H1 (cell line): ENCODE measurements at regions not wholly inside any gene's neighbourhood (a gene's known extent, or its start where the extent isn't known, plus 50 kb on each side); places are given as distances from the start of the nearest gene placed in this dataset.

ENCODE experiments used
- CTCF ChIA-PET: fragments of 300-600 bp; sonication (Branson Sonifier 250); formaldehyde crosslinking; loops from one replicate; lab custom pipeline; 2021; ENCODE audit not compliant: partially characterized antibody; lab: Charles Lee
- POLR2A ChIA-PET: fragments of 300-600 bp; sonication (Branson Sonifier 250); formaldehyde crosslinking; loops from one replicate; lab custom pipeline; 2021; ENCODE audit warnings: inconsistent platforms; ENCODE audit not compliant: partially characterized antibody; lab: Charles Lee
- DNase-seq, 2 experiments: peaks; one replicate each; pipeline versions ENCODE4 v3.0.0 to v3.0.0-alpha.2; 2010 to 2022; ENCODE audit warnings: low spot score in 2 of 2, low read depth in 1 of 2, mixed read lengths in 1 of 2
- FAIRE-seq: peaks from 2 replicates; lab custom pipeline; 2011; peaks lifted over from hg19 to GRCh38; lab: Jason Lieb, UNC
- H2AFZ ChIP-seq: 2 replicates; pipeline ENCODE4 v1.8.1; 2012; ENCODE audit warnings: low read length, inconsistent platforms
- H2AK5ac ChIP-seq: 2 replicates; pipeline ENCODE4 v1.6.1; 2013; ENCODE audit warnings: low read depth, low read length
- H2BK120ac ChIP-seq: replicated peaks from 2 replicates; pipeline ENCODE3; 2013; ENCODE audit warnings: low read depth, low read length, inconsistent platforms
- H2BK12ac ChIP-seq: 2 replicates; pipeline ENCODE4 v1.6.1; 2013; ENCODE audit warnings: low read depth, low read length
- H2BK15ac ChIP-seq: 2 replicates; pipeline ENCODE4 v1.6.1; 2013; ENCODE audit warnings: low read length
- H2BK20ac ChIP-seq: 2 replicates; pipeline ENCODE4 v1.6.1; 2013; ENCODE audit warnings: low read length
- H2BK5ac ChIP-seq: 2 replicates; pipeline ENCODE4 v1.6.1; 2013; ENCODE audit warnings: low read depth, low read length
- H3K14ac ChIP-seq: 2 replicates; pipeline ENCODE4 v1.6.1; 2013; ENCODE audit warnings: inconsistent platforms; ENCODE audit not compliant: insufficient read length
- H3K18ac ChIP-seq: 2 replicates; pipeline ENCODE4 v1.6.1; 2013; ENCODE audit warnings: low read length; ENCODE audit errors: extremely low read depth
- H3K23ac ChIP-seq: 2 replicates; pipeline ENCODE4 v1.6.1; 2013; ENCODE audit warnings: inconsistent platforms; ENCODE audit not compliant: insufficient read length
- H3K23me2 ChIP-seq: 2 replicates; pipeline ENCODE4 v1.6.1; 2013; ENCODE audit warnings: low read depth, low read length
- H3K27ac ChIP-seq: 2 replicates; pipeline ENCODE4 v1.6.1; 2011; ENCODE audit warnings: low read depth, low read length, inconsistent platforms
- H3K27me3 ChIP-seq, 4 experiments: replicated peaks in 1 of 4; 1 replicate in 1 of 4; 2 replicates in 3 of 4; pipeline versions ENCODE4 v1.6.1 to v1.8.1; 2011 to 2013; ENCODE audit warnings: low read length in 3 of 4, mild to moderate bottlenecking in 3 of 4, inconsistent platforms in 2 of 4, mixed read lengths in 2 of 4, moderate library complexity in 1 of 4; ENCODE audit not compliant: control insufficient read depth in 3 of 4, insufficient read depth in 3 of 4; ENCODE audit errors: extremely low read depth in 1 of 4
- H3K36me3 ChIP-seq, 4 experiments: 2 replicates each; pipeline versions ENCODE4 v1.6.1 to v1.8.1; 2011 to 2013; ENCODE audit warnings: mild to moderate bottlenecking in 4 of 4, low read length in 3 of 4, moderate library complexity in 2 of 4, control low read depth in 1 of 4, inconsistent platforms in 1 of 4; ENCODE audit not compliant: insufficient read depth in 4 of 4, control insufficient read depth in 2 of 4
- H3K4ac ChIP-seq: replicated peaks from 2 replicates; pipeline ENCODE3; 2013; ENCODE audit warnings: low read length, low read depth, mixed read lengths, inconsistent platforms; ENCODE audit not compliant: insufficient read length
- H3K4me1 ChIP-seq, 4 experiments: replicated peaks in 1 of 4; 1 replicate in 1 of 4; 2 replicates in 3 of 4; pipeline versions ENCODE4 v1.6.1 to v1.8.1; 2011 to 2013; ENCODE audit warnings: low read length in 3 of 4, inconsistent platforms in 2 of 4, mixed read lengths in 1 of 4; ENCODE audit not compliant: insufficient read depth in 4 of 4, control insufficient read depth in 3 of 4
- H3K4me2 ChIP-seq, 2 experiments: 2 replicates each; pipeline versions ENCODE4 v1.6.1 to v1.8.1; 2011 to 2013; ENCODE audit warnings: low read depth in 2 of 2, low read length in 2 of 2, control low read depth in 1 of 2, inconsistent platforms in 1 of 2, mild to moderate bottlenecking in 1 of 2; ENCODE audit not compliant: insufficient read depth in 1 of 2
- H3K4me3 ChIP-seq, 4 experiments: fragments of 200-600, 300-600 bp in 1 of 4; sonication (generic), shearing (Covaris generic), sonication (Bioruptor Twin) in 1 of 4; 2 replicates each; pipeline versions ENCODE4 v1.5.1 to v1.8.1; 2011 to 2016; ENCODE audit warnings: low read length in 4 of 4, low read depth in 3 of 4, control low read depth in 2 of 4, inconsistent platforms in 2 of 4, mild to moderate bottlenecking in 2 of 4, mixed read lengths in 1 of 4, moderate library complexity in 1 of 4; ENCODE audit not compliant: insufficient read depth in 2 of 4; ENCODE audit errors: extremely low read depth in 1 of 4
- H3K56ac ChIP-seq: replicated peaks from 2 replicates; pipeline ENCODE3; 2013; ENCODE audit warnings: low read depth, mild to moderate bottlenecking, mixed read lengths, low read length, inconsistent platforms; ENCODE audit not compliant: insufficient read length
- H3K79me1 ChIP-seq: 2 replicates; pipeline ENCODE4 v1.6.1; 2013; ENCODE audit warnings: low read depth, low read length, control low read depth
- H3K79me2 ChIP-seq, 2 experiments: 2 replicates each; pipeline versions ENCODE4 v1.6.1 to v1.8.1; 2012 to 2013; ENCODE audit warnings: low read length in 2 of 2, mild to moderate bottlenecking in 2 of 2, inconsistent platforms in 1 of 2; ENCODE audit not compliant: insufficient read depth in 2 of 2, control insufficient read depth in 1 of 2
- H3K9ac ChIP-seq, 4 experiments: replicated peaks in 1 of 4; 1 replicate in 1 of 4; 2 replicates in 3 of 4; pipeline versions ENCODE4 v1.6.1 to v1.8.1; 2011 to 2013; ENCODE audit warnings: low read depth in 3 of 4, low read length in 3 of 4, control low read depth in 2 of 4, mild to moderate bottlenecking in 2 of 4, moderate library complexity in 2 of 4, inconsistent platforms in 1 of 4; ENCODE audit errors: extremely low read depth in 1 of 4
- H3K9me3 ChIP-seq, 2 experiments: 2 replicates each; pipeline versions ENCODE4 v1.6.1 to v1.8.1; 2012 to 2013; ENCODE audit warnings: mild to moderate bottlenecking in 2 of 2, moderate library complexity in 2 of 2, control low read depth in 1 of 2, inconsistent platforms in 1 of 2, low read depth in 1 of 2, low read length in 1 of 2, mixed read lengths in 1 of 2; ENCODE audit not compliant: insufficient read depth in 2 of 2
- H4K20me1 ChIP-seq, 2 experiments: replicated peaks in 1 of 2; 2 replicates each; pipeline versions ENCODE3 to v1.8.1; 2011 to 2013; ENCODE audit warnings: inconsistent platforms in 2 of 2, low read length in 2 of 2, mild to moderate bottlenecking in 1 of 2; ENCODE audit not compliant: insufficient read depth in 2 of 2, control insufficient read depth in 1 of 2
- H4K5ac ChIP-seq: 2 replicates; pipeline ENCODE4 v1.6.1; 2013; ENCODE audit warnings: low read length, low read depth, mixed read lengths, inconsistent platforms; ENCODE audit not compliant: insufficient read length
- H4K8ac ChIP-seq: 2 replicates; pipeline ENCODE4 v1.8.0; 2013; ENCODE audit warnings: mild to moderate bottlenecking, moderate library complexity, low read length, inconsistent platforms; ENCODE audit not compliant: insufficient read depth; ENCODE audit errors: extremely low read depth
- H4K91ac ChIP-seq: replicated peaks from 2 replicates; pipeline ENCODE3; 2013; ENCODE audit warnings: low read length, mixed read lengths, inconsistent platforms; ENCODE audit not compliant: insufficient read length
- CEBPB ChIP-seq: IDR thresholded peaks from 2 replicates; pipeline ENCODE4 v1.6.1; 2012; ENCODE audit warnings: low read depth, low read length
- CHD1 ChIP-seq: IDR thresholded peaks from 2 replicates; pipeline ENCODE4 v1.6.1; 2012; ENCODE audit warnings: low read depth, low read length, improper control_type of control experiment
- EGR1 ChIP-seq: IDR thresholded peaks from 2 replicates; pipeline ENCODE4 v1.6.1; 2011; ENCODE audit warnings: low read depth, low read length, borderline replicate concordance
- GABPA ChIP-seq: IDR thresholded peaks from 2 replicates; pipeline ENCODE4 v1.6.1; 2011; ENCODE audit warnings: mild to moderate bottlenecking, low read length, moderate library complexity, borderline replicate concordance; ENCODE audit not compliant: insufficient read depth
- MAFK ChIP-seq: IDR thresholded peaks from 2 replicates; pipeline ENCODE4 v1.6.1; 2012; ENCODE audit warnings: low read depth, mild to moderate bottlenecking, improper control_type of control experiment, low read length
- NANOG ChIP-seq: IDR thresholded peaks from 2 replicates; pipeline ENCODE4 v1.6.1; 2011; ENCODE audit warnings: low read length, low read depth, mild to moderate bottlenecking, inconsistent platforms; ENCODE audit not compliant: insufficient read depth, poor library complexity, severe bottlenecking
- RBBP5 ChIP-seq: IDR thresholded peaks from 2 replicates; pipeline ENCODE4 v1.7.1; 2012; ENCODE audit warnings: low read depth, mild to moderate bottlenecking, inconsistent platforms, low read length, moderate library complexity, borderline replicate concordance
- SUZ12 ChIP-seq: fragments of 200-600 bp; sonication (generic); IDR thresholded peaks from 2 replicates; pipeline ENCODE4 v1.6.1; 2012; ENCODE audit warnings: mild to moderate bottlenecking, inconsistent platforms, low read length, moderate library complexity, mixed read lengths
- TBP ChIP-seq: IDR thresholded peaks from 2 replicates; pipeline ENCODE4 v1.6.1; 2011; ENCODE audit warnings: low read depth, low read length, improper control_type of control experiment
- WGBS, 2 experiments: shearing (Covaris generic) in 1 of 2; methylation state at CpG; one replicate each; pipeline versions ENCODE4 v1.1.6 to v1.1.7; 2013 to 2015; ENCODE audit warnings: low lambda C conversion rate in 2 of 2, mixed read lengths in 2 of 2, inconsistent platforms in 1 of 2, low coverage in 1 of 2, missing lambda C conversion rate in 1 of 2; ENCODE audit not compliant: insufficient replicate concordance in 2 of 2, insufficient coverage in 1 of 2, insufficient read length in 1 of 2; ENCODE audit errors: extremely low coverage in 1 of 2, missing lambda C conversion rate in 1 of 2; 5-methylcytosine and 5-hydroxymethylcytosine counted together
- TF ChIP-seq, protein P1 (sequence below): IDR thresholded peaks from 2 replicates; pipeline ENCODE4 v1.6.1; 2011; ENCODE audit warnings: low read length, improper control_type of control experiment

DNA sequence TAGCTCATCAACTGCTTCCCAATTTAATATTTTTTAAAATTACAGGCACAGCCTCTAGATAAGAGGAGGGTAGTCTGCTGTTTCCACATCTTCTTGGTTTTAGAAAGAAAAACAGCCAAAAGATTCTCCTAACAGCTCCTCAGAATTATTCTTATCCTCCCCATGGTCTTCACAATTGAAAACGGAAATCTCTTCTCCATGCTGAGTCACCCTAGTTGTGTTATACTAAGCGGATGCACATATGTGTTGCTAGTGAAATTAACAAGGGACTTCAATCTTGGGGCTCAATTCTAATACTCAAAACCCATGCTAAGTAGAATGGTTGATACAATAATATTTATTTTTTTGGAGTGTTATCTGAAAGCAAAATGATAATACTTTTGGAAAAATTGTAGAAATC is 71.9 kb upstream of the NPY start:
- Histone ChIP-seq H3K9ac (no peak overlapping the region), H3K14ac (no peak overlapping the region), H3K36me3 (no peaks in the 10 kb centered on the region), H2BK20ac (no peak overlapping the region), H3K4ac (no peak overlapping the region), H3K27ac (no peak overlapping the region), H3K79me1 (no peaks in the 10 kb centered on the region), H3K23ac (no peak overlapping the region), H3K9me3 (no peaks in the 10 kb centered on the region), H3K23me2 (no peaks in the 10 kb centered on the region), H4K20me1 (no peaks in the 10 kb centered on the region), H2AFZ (no peak overlapping the region), H3K18ac (no peak overlapping the region), H2AK5ac (no peak overlapping the region), H3K56ac (no peak overlapping the region), H3K4me1 (no peaks in the 10 kb centered on the region), H3K27me3 (no peaks in the 10 kb centered on the region; a peak in 1 of 7 replicates), H3K4me3 (no peak overlapping the region), H2BK15ac (no peak overlapping the region), H3K79me2 (no peaks in the 10 kb centered on the region), H2BK12ac (no peak overlapping the region), H4K91ac (no peak overlapping the region), H4K8ac (no peak overlapping the region), H4K5ac (no peak overlapping the region), H2BK120ac (no peak overlapping the region), H2BK5ac (no peak overlapping the region), H3K4me2 (no peak overlapping the region)
- FAIRE-seq = no peak
- CTCF ChIA-PET = interaction anchor here (1.5 kb wide), 1 partner anchor 9 kb away, joined by 3 read pairs; no protein-coding TSS in a partner anchor
- POLR2A ChIA-PET = interaction anchor here (1.2 kb wide), 1 partner anchor 10 kb away, joined by 3 read pairs; no protein-coding TSS in a partner anchor
- DNase-seq = no peak
- no peak for TF ChIP-seq EGR1
- TF ChIP-seq SUZ12 = no peak
- no peak for TF ChIP-seq RBBP5
- TF ChIP-seq, protein P1, sequence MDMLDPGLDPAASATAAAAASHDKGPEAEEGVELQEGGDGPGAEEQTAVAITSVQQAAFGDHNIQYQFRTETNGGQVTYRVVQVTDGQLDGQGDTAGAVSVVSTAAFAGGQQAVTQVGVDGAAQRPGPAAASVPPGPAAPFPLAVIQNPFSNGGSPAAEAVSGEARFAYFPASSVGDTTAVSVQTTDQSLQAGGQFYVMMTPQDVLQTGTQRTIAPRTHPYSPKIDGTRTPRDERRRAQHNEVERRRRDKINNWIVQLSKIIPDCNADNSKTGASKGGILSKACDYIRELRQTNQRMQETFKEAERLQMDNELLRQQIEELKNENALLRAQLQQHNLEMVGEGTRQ = no peak
- no peak for TF ChIP-seq CHD1
- TF ChIP-seq TBP = no peak
- TF ChIP-seq MAFK = no peak
- no peak for TF ChIP-seq GABPA
- no peak for TF ChIP-seq CEBPB
- no peak for TF ChIP-seq NANOG
- 92% methylated on average over 2 of the region's 2 CpGs; no CpG with 5 or more reads in 1 of the 2 experiments for WGBS, 2 experiments
